ENCODE measurements at regions not wholly inside any gene's neighbourhood (a gene's known extent, or its start where the extent isn't known, plus 50 kb on each side); places are given as distances from the start of the nearest gene placed in this dataset.
A peak's percentile ranks its signal among the peaks of the same experiment; 100 is the strongest.
"Not testable (repeated sequence)": the region's sequence is repeated elsewhere in the genome, so short reads cannot be mapped to it uniquely, and the experiment has no call there.

DNA sequence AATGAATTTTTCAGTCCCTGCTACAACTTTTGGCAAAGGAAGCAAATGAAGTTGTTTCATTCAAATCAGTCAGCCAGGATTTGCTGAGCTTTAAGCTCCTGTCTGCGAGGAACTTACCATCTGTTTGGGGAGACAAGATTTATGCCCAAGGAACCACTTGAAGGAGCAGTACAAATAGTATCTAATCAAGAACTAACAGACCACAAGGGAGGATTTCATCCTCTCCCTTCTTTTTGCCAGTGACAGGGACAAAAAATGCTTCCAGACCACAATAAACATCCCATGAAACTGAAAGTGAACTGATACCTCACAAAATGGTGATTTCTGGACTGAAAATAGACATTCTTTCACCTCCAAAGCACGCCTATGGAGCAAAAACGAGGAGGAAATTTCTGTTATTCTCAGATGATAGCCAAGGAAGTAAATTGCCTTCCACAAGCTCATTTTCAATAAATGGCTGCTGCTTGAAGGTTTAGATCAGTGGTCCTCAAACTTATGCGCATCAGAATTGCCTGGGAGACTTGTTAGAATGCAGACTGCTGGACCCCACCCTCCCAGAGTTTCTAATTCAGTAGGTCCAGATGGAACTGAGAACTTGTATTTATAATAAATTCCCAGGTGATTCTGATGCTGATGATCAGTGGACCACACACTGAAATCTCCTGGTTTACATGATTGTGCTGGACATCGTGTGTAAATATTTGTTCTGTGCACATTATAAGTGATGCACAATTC, 202.4 kb upstream of the GADL1 start:
- H3K9ac ChIP-seq = no peak overlapping the region
- no peaks in the 10 kb centered on the region for H3K27me3 ChIP-seq (ENCODE audit: control insufficient read depth, insufficient read depth, low read length)
- H2AFZ ChIP-seq = peak overlapping the region; percentile 47
- no peaks in the 10 kb centered on the region for H3K36me3 ChIP-seq (ENCODE audit: control insufficient read depth, insufficient read depth, low read length)
- no peak overlapping the region for H3K4me3 ChIP-seq (ENCODE audit: low read depth, low read length)
- H3K9me3 ChIP-seq (ENCODE audit: control insufficient read depth, low read length) = no peaks in the 10 kb centered on the region
- TF ChIP-seq, protein P1, sequence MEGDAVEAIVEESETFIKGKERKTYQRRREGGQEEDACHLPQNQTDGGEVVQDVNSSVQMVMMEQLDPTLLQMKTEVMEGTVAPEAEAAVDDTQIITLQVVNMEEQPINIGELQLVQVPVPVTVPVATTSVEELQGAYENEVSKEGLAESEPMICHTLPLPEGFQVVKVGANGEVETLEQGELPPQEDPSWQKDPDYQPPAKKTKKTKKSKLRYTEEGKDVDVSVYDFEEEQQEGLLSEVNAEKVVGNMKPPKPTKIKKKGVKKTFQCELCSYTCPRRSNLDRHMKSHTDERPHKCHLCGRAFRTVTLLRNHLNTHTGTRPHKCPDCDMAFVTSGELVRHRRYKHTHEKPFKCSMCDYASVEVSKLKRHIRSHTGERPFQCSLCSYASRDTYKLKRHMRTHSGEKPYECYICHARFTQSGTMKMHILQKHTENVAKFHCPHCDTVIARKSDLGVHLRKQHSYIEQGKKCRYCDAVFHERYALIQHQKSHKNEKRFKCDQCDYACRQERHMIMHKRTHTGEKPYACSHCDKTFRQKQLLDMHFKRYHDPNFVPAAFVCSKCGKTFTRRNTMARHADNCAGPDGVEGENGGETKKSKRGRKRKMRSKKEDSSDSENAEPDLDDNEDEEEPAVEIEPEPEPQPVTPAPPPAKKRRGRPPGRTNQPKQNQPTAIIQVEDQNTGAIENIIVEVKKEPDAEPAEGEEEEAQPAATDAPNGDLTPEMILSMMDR (IDR thresholded peaks at IDR 0.05) = no peak
- H3K27ac ChIP-seq = no peak overlapping the region
- H3K4me1 ChIP-seq = no peaks in the 10 kb centered on the region
- no peaks in the 10 kb centered on the region for H3K79me2 ChIP-seq
- no peak overlapping the region for H3K4me2 ChIP-seq (ENCODE audit: low read length)

DNA sequence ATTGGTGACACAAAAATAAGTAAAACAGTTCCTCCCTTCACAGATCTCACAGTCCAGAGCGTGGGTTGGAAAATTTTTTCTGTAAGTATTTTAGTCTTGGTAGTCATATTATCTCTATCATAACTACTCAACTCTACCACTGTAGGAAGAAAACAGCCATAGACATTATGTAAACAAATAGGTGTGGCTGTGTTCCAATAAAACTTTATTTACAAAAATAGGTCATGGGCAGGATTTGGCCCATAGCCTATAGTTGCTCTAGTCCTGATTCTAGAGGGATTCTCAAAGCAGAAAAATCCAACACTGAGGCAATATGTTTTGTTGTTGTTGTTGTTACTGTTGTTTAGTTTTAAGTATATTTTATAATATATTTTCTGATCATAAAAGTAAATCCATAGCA, 206.1 kb upstream of the GADL1 start:
- Histone ChIP-seq H3K4me2 (ENCODE audit: low read length) (no peak overlapping the region), H3K9me3 (ENCODE audit: control insufficient read depth, low read length) (no peaks in the 10 kb centered on the region), H3K9ac (no peak overlapping the region), H3K4me3 (ENCODE audit: low read depth, low read length) (no peak overlapping the region), H2AFZ (no peak overlapping the region), H3K27me3 (ENCODE audit: control insufficient read depth, insufficient read depth, low read length) (no peaks in the 10 kb centered on the region), H3K27ac (no peak overlapping the region), H3K36me3 (ENCODE audit: control insufficient read depth, insufficient read depth, low read length) (no peaks in the 10 kb centered on the region), H3K79me2 (no peaks in the 10 kb centered on the region), H3K4me1 (peaks cover 3% of the 10 kb centered on the region)
- TF ChIP-seq, protein P1 (IDR thresholded peaks at IDR 0.05) = no peak

DNA sequence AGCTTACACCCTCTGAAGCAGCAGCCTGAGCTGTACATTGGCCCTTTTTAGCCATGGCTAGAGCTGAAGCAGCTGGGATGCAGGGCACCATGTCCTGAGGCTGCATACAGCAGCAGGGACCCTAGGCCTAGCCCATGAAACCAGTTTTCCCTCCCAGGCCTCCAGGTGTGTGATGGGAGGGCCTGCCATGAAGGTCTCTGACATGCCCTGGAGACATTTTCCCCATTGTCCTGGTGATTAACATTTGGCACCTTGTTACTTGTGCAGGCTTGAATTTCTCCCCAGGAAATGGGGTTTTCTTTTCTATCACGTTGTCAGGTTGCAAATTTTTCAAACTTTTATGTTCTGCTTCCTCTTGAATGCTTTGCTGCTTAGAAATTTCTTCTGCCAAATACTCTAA, 206.8 kb upstream of the GADL1 start:
- H3K4me1 ChIP-seq; H3K27me3 ChIP-seq (ENCODE audit: control insufficient read depth, insufficient read depth, low read length); H3K79me2 ChIP-seq; H3K9me3 ChIP-seq (ENCODE audit: control insufficient read depth, low read length); H3K9ac ChIP-seq; H3K36me3 ChIP-seq (ENCODE audit: control insufficient read depth, insufficient read depth, low read length); H3K27ac ChIP-seq; H3K4me2 ChIP-seq (ENCODE audit: low read length); H2AFZ ChIP-seq; H3K4me3 ChIP-seq (ENCODE audit: low read depth, low read length): not testable (repeated sequence)

DNA sequence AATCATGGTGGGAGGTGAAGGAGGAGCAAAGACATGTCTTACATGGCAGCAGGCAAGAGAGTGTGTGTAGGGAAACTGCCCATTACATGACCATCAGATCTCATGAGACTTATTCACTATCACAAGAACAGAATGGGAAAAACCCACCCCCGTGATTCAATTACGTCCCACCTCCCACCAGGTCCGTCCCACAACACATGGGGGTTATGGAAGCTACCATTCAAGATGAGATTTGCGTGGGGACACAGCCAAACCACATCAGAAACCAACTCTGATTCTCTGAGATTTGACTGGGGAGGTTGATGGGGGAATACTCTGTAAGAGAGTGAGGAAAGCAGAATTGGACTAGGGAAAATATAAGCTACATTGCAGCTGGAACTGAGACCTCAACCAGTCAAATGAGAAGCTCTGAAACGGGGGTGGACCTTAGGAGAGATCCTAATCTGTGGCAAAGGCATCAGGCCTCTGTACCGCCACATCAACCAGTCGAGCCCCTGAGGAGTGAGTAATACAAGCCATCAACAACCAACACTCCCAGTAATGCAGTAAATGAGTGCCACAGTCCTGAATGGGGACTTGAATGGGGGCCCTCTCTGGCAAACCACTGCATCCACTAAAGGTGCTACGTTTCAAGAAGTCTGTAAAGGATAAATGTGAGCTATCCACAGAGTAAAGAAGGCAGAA, 207.9 kb upstream of the GADL1 start:
- H2AFZ ChIP-seq = no peak overlapping the region
- no peaks in the 10 kb centered on the region for H3K27me3 ChIP-seq (ENCODE audit: control insufficient read depth, insufficient read depth, low read length)
- H3K79me2 ChIP-seq = no peaks in the 10 kb centered on the region
- peaks cover 13% of the 10 kb centered on the region for H3K4me1 ChIP-seq
- no peak overlapping the region for H3K4me3 ChIP-seq (ENCODE audit: low read depth, low read length)
- no peaks in the 10 kb centered on the region for H3K9me3 ChIP-seq (ENCODE audit: control insufficient read depth, low read length)
- no peak overlapping the region for H3K27ac ChIP-seq
- no peak overlapping the region for H3K9ac ChIP-seq
- no peak overlapping the region for H3K4me2 ChIP-seq (ENCODE audit: low read length)
- H3K36me3 ChIP-seq (ENCODE audit: control insufficient read depth, insufficient read depth, low read length) = no peaks in the 10 kb centered on the region
- TF ChIP-seq, protein P1 (IDR thresholded peaks at IDR 0.05) = no peak

DNA sequence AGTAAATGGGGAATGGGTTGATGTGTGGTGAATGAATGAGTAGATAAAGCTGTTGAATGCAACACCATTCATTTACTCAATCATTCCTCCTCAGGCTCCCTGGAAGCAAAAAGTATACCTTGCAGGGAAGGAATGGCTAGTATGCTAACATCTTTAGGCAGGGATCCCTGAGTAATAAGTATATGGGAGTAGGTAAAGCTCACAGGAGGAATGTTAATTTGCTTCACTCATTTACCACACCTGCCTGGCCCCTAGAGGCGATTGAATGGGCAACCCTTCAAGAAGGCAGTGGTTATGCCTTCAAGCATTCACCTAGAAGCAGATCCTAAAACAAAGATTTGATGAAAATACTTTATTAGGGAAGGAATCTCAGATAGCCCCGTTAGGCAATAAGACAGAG, 208.7 kb upstream of the GADL1 start:
- H3K9ac ChIP-seq = no peak overlapping the region
- H3K79me2 ChIP-seq = no peaks in the 10 kb centered on the region
- H3K27me3 ChIP-seq (ENCODE audit: control insufficient read depth, insufficient read depth, low read length) = no peaks in the 10 kb centered on the region
- H3K9me3 ChIP-seq (ENCODE audit: control insufficient read depth, low read length) = no peaks in the 10 kb centered on the region
- no peak overlapping the region for H3K4me3 ChIP-seq (ENCODE audit: low read depth, low read length)
- H3K36me3 ChIP-seq (ENCODE audit: control insufficient read depth, insufficient read depth, low read length) = no peaks in the 10 kb centered on the region
- H3K4me1 ChIP-seq = peaks cover 13% of the 10 kb centered on the region
- no peak overlapping the region for H3K4me2 ChIP-seq (ENCODE audit: low read length)
- TF ChIP-seq, protein P1 (IDR thresholded peaks at IDR 0.05) = no peak
- no peak overlapping the region for H3K27ac ChIP-seq
- H2AFZ ChIP-seq = no peak overlapping the region

All from parathyroid adenoma (tissue), 2 donors.